HG03521 (cell line): ENCODE measurements at regions not wholly inside any gene's neighbourhood (a gene's known extent, or its start where the extent isn't known, plus 50 kb on each side); places are given as distances from the start of the nearest gene placed in this dataset.
"Not testable (repeated sequence)": the region's sequence is repeated elsewhere in the genome, so short reads cannot be mapped to it uniquely, and the experiment has no call there.

ENCODE experiments used
- ATAC-seq: cut with Tn5 transposase; IDR thresholded peaks from one replicate; pipeline ENCODE4 v1.9.1; 2021; ENCODE audit warnings: mild to moderate bottlenecking, moderate library complexity; ENCODE audit not compliant: unreplicated experiment

- ATAC-seq: no peak
Observed at GRCh38 chr12:74227846-74228545, 309.6 kb upstream of the ATXN7L3B start.

GRCh38 chr12:74229671-74230070 is 308.0 kb upstream of the ATXN7L3B start:
- ATAC-seq: no peak

GRCh38 chr12:74235342-74235741 is 302.3 kb upstream of the ATXN7L3B start:
- no peak for ATAC-seq

- ATAC-seq: no peak
Observed at GRCh38 chr12:74241341-74241740, 296.3 kb upstream of the ATXN7L3B start.

GRCh38 chr12:74242088-74242487 is 295.5 kb upstream of the ATXN7L3B start:
- ATAC-seq: no peak

GRCh38 chr12:74245458-74245857 is 292.2 kb upstream of the ATXN7L3B start:
- no peak for ATAC-seq

- no peak for ATAC-seq
Observed at GRCh38 chr12:74250891-74251290, 286.7 kb upstream of the ATXN7L3B start.

- ATAC-seq: not testable (repeated sequence)
Observed at GRCh38 chr12:74253826-74254225, 283.8 kb upstream of the ATXN7L3B start.

GRCh38 chr12:74254784-74255183 is 282.9 kb upstream of the ATXN7L3B start:
- no peak for ATAC-seq

GRCh38 chr12:74259199-74259598 is 278.4 kb upstream of the ATXN7L3B start:
- ATAC-seq: no peak

- no peak for ATAC-seq
Observed at GRCh38 chr12:74264692-74265091, 272.9 kb upstream of the ATXN7L3B start.

- ATAC-seq: not testable (repeated sequence)
Observed at GRCh38 chr12:74269355-74269754, 268.3 kb upstream of the ATXN7L3B start.

GRCh38 chr12:74280156-74280655 is 257.4 kb upstream of the ATXN7L3B start:
- ATAC-seq: no peak

GRCh38 chr12:74281401-74282180 is 256.0 kb upstream of the ATXN7L3B start:
- not testable (repeated sequence) for ATAC-seq

- no peak for ATAC-seq
Observed at GRCh38 chr12:74283646-74284045, 254.0 kb upstream of the ATXN7L3B start.

- no peak for ATAC-seq
Observed at GRCh38 chr12:74285773-74286172, 251.9 kb upstream of the ATXN7L3B start.

GRCh38 chr12:74286254-74286653 is 251.4 kb upstream of the ATXN7L3B start:
- ATAC-seq: no peak

- ATAC-seq: no peak
Observed at GRCh38 chr12:74292351-74293194, 245.1 kb upstream of the ATXN7L3B start.

GRCh38 chr12:74293689-74294131 is 243.9 kb upstream of the ATXN7L3B start:
- no peak for ATAC-seq

GRCh38 chr12:74317078-74317601 is 220.5 kb upstream of the ATXN7L3B start:
- ATAC-seq: no peak

- ATAC-seq: no peak
Observed at GRCh38 chr12:74317741-74318140, 219.9 kb upstream of the ATXN7L3B start.
